IMR-90 (cell line): ENCODE measurements at regions not wholly inside any gene's neighbourhood (a gene's known extent, or its start where the extent isn't known, plus 50 kb on each side); places are given as distances from the start of the nearest gene placed in this dataset.

Experiments
- ATAC-seq: fragments of 200-7000 bp; cut with Tn5 transposase; 2 replicates; pipeline ENCODE4 v1.9.1; 2020; ENCODE audit warnings: low read depth, mild to moderate bottlenecking, moderate library complexity
- BruUV-seq: library from RNA; stranded (reverse); fragments of 400-500 nt; replicated peaks from 2 replicates; lab custom pipeline; 2021; lab: Mats Ljungman, UMichigan
- CTCF ChIA-PET: fragments of 300-600 bp; formaldehyde crosslinking; extraction: SDS; loops from one replicate; lab custom pipeline; 2021; ENCODE audit warnings: antibody characterized with exemption; lab: Yijun Ruan, JAX
- POLR2A ChIA-PET: fragments of 300-600 bp; sonication (Branson Sonifier 250); formaldehyde crosslinking; loops from one replicate; lab custom pipeline; 2022; ENCODE audit warnings: antibody characterized with exemption; ENCODE audit not compliant: unreplicated experiment; lab: Charles Lee
- DNase-seq: peaks from one replicate; pipeline ENCODE4 v3.0.0; 2013
- H2AFZ ChIP-seq: replicated peaks from 2 replicates; pipeline ENCODE3; 2013; ENCODE audit warnings: low read length, mild to moderate bottlenecking; ENCODE audit not compliant: poor library complexity
- H2AK5ac ChIP-seq: 2 replicates; pipeline ENCODE4 v1.6.1; 2013; ENCODE audit warnings: low read depth, low read length, inconsistent platforms
- H2AK9ac ChIP-seq: replicated peaks from 2 replicates; pipeline ENCODE3; 2013; ENCODE audit warnings: mild to moderate bottlenecking, low read depth, low read length, moderate library complexity; ENCODE audit not compliant: poor library complexity
- H2BK120ac ChIP-seq: 2 replicates; pipeline ENCODE4 v1.6.1; 2013; ENCODE audit warnings: low read depth, low read length, inconsistent platforms
- H2BK15ac ChIP-seq: 3 replicates; pipeline ENCODE4 v1.6.1; 2013; ENCODE audit warnings: low read depth, low read length, inconsistent platforms
- H2BK20ac ChIP-seq: 2 replicates; pipeline ENCODE4 v1.6.1; 2013; ENCODE audit warnings: low read depth, mild to moderate bottlenecking, inconsistent platforms, low read length, moderate library complexity
- H2BK5ac ChIP-seq: 2 replicates; pipeline ENCODE4 v1.6.1; 2013; ENCODE audit warnings: mild to moderate bottlenecking, low read depth, low read length, inconsistent platforms; ENCODE audit not compliant: poor library complexity, severe bottlenecking
- H3K14ac ChIP-seq: replicated peaks from 2 replicates; pipeline ENCODE4 v1.6.1; 2013; ENCODE audit warnings: low read depth, low read length, inconsistent platforms
- H3K18ac ChIP-seq: 2 replicates; pipeline ENCODE4 v1.6.1; 2013; ENCODE audit warnings: low read depth, low read length, control low read depth
- H3K23ac ChIP-seq: 2 replicates; pipeline ENCODE4 v1.6.1; 2013; ENCODE audit warnings: low read depth, low read length, inconsistent platforms
- H3K27ac ChIP-seq: 2 replicates; pipeline ENCODE4 v1.5.1; 2013; ENCODE audit warnings: mild to moderate bottlenecking, control low read depth, low read length; ENCODE audit not compliant: insufficient read depth
- H3K27me3 ChIP-seq: 2 replicates; pipeline ENCODE4 v1.6.1; 2013; ENCODE audit warnings: low read length; ENCODE audit not compliant: control insufficient read depth, insufficient read depth
- H3K36me3 ChIP-seq: 2 replicates; pipeline ENCODE4 v1.6.1; 2013; ENCODE audit warnings: low read length, mixed read lengths; ENCODE audit not compliant: control insufficient read depth, insufficient read depth
- H3K4ac ChIP-seq: 2 replicates; pipeline ENCODE4 v1.6.1; 2013; ENCODE audit warnings: low read depth, low read length, inconsistent platforms
- H3K4me1 ChIP-seq: 2 replicates; pipeline ENCODE4 v1.6.1; 2013; ENCODE audit warnings: low read length, mixed read lengths; ENCODE audit not compliant: control insufficient read depth, insufficient read depth
- H3K4me2 ChIP-seq: 2 replicates; pipeline ENCODE4 v1.6.1; 2013; ENCODE audit warnings: low read depth, mild to moderate bottlenecking, control low read depth, low read length, moderate library complexity
- H3K4me3 ChIP-seq: 2 replicates; pipeline ENCODE4 v1.5.1; 2013; ENCODE audit warnings: low read depth, mild to moderate bottlenecking, control low read depth, low read length, moderate library complexity; ENCODE audit not compliant: insufficient read depth
- H3K56ac ChIP-seq: 2 replicates; pipeline ENCODE4 v1.6.1; 2013; ENCODE audit warnings: low read length, inconsistent platforms; ENCODE audit not compliant: insufficient read depth; ENCODE audit errors: extremely low read depth
- H3K79me1 ChIP-seq, 2 experiments: 2 replicates each; pipeline ENCODE4 v1.6.1; 2013; ENCODE audit warnings: low read length in 2 of 2, inconsistent platforms in 1 of 2, low read depth in 1 of 2
- H3K9ac ChIP-seq: 2 replicates; pipeline ENCODE4 v1.6.1; 2013; ENCODE audit warnings: low read depth, low read length, control low read depth
- H3K9me1 ChIP-seq: 2 replicates; pipeline ENCODE4 v1.6.1; 2013; ENCODE audit warnings: low read length, inconsistent platforms; ENCODE audit not compliant: insufficient read depth
- H3K9me3 ChIP-seq: 2 replicates; pipeline ENCODE4 v1.6.1; 2013; ENCODE audit warnings: low read length; ENCODE audit not compliant: control insufficient read depth, insufficient read depth
- H4K20me1 ChIP-seq: 2 replicates; pipeline ENCODE4 v1.6.1; 2013; ENCODE audit warnings: low read length, inconsistent platforms; ENCODE audit not compliant: insufficient read depth
- H4K5ac ChIP-seq: 2 replicates; pipeline ENCODE4 v1.6.1; 2013; ENCODE audit warnings: mild to moderate bottlenecking, low read depth, low read length, control low read depth
- H4K8ac ChIP-seq, 2 experiments: 2 replicates each; pipeline ENCODE4 v1.6.1; 2013; ENCODE audit warnings: low read depth in 2 of 2, low read length in 2 of 2, control low read depth in 1 of 2, inconsistent platforms in 1 of 2
- H4K91ac ChIP-seq: 2 replicates; pipeline ENCODE4 v1.6.1; 2013; ENCODE audit warnings: low read depth, low read length, inconsistent platforms; ENCODE audit not compliant: insufficient read depth
- CEBPB ChIP-seq: IDR thresholded peaks from 2 replicates; pipeline ENCODE4 v1.6.1; 2012; ENCODE audit warnings: low read depth, low read length, improper control_type of control experiment
- CTCF ChIP-seq: conservative IDR thresholded peaks from 2 replicates; pipeline ENCODE4 v1.5.1; 2012; ENCODE audit warnings: mild to moderate bottlenecking, low read depth, low read length, improper control_type of control experiment
- MAFK ChIP-seq: IDR thresholded peaks from 2 replicates; pipeline ENCODE4 v1.6.1; 2012; ENCODE audit warnings: low read depth, low read length, improper control_type of control experiment
- POLR2A ChIP-seq: IDR thresholded peaks from 2 replicates; pipeline ENCODE4 v1.6.1; 2012; ENCODE audit warnings: mild to moderate bottlenecking, low read depth, low read length
- RCOR1 ChIP-seq: IDR thresholded peaks from 2 replicates; pipeline ENCODE4 v1.6.1; 2012; ENCODE audit warnings: mild to moderate bottlenecking, low read length, improper control_type of control experiment; ENCODE audit not compliant: insufficient replicate concordance
- RFX5 ChIP-seq: IDR thresholded peaks from 2 replicates; pipeline ENCODE4 v1.8.0; 2012; ENCODE audit warnings: low read depth, mild to moderate bottlenecking, low read length, moderate library complexity
- WGBS, 2 experiments: methylation state at CpG; one replicate each; pipeline versions ENCODE4 v1.1.5 to v1.1.7; 2013; ENCODE audit warnings: missing lambda C conversion rate in 2 of 2; ENCODE audit not compliant: insufficient read length in 1 of 2; ENCODE audit errors: extremely low coverage in 2 of 2; 5-methylcytosine and 5-hydroxymethylcytosine counted together
- dilution Hi-C: fragments of 300-500 bp; cut with HindIII; formaldehyde crosslinking; loops from one replicate; pipeline ENCODE4 v1.14.3; 2018; ENCODE audit warnings: low sequenced_read_pairs; ENCODE audit not compliant: unreplicated experiment
- in situ Hi-C: fragments of 300-500 bp; cut with MboI; formaldehyde crosslinking; loops from 3 replicates; pipeline ENCODE4 v1.14.3; 2019; ENCODE audit warnings: low sequenced_read_pairs, inconsistent platforms, mixed read lengths
- intact Hi-C: fragments of 100-400 bp; cut with micrococcal nuclease; formaldehyde crosslinking; loops from 2 replicates; pipeline ENCODE4 v1.10.0; 2022
- TF ChIP-seq, protein P1 (sequence below): fragments of 150-350 bp; IDR thresholded peaks from 2 replicates; pipeline ENCODE4 v1.6.1; 2017; ENCODE audit warnings: mild to moderate bottlenecking, antibody characterized with exemption, low read length, low read depth
- TF ChIP-seq, protein P2 (sequence below): fragments of 150-350 bp; IDR thresholded peaks from 2 replicates; pipeline ENCODE4 v1.6.1; 2016; ENCODE audit warnings: low read depth, mild to moderate bottlenecking, low read length, moderate library complexity, borderline replicate concordance

- ATAC-seq (no peak), DNase-seq (no peak)
- Histone ChIP-seq H4K8ac (no peak overlapping the region), H2BK15ac (no peak overlapping the region), H3K27me3 (no peaks in the 10 kb centered on the region), H3K4me2 (no peak overlapping the region), H4K5ac (no peak overlapping the region), H2AK9ac (no peak overlapping the region), H2AK5ac (no peak overlapping the region), H2BK120ac (no peak overlapping the region), H4K91ac (no peak overlapping the region), H2AFZ (no peak overlapping the region), H3K27ac (no peak overlapping the region), H3K9me1 (no peaks in the 10 kb centered on the region), H2BK20ac (no peak overlapping the region), H3K9ac (no peak overlapping the region), H4K20me1 (no peaks in the 10 kb centered on the region), H3K4me1 (no peaks in the 10 kb centered on the region), H3K18ac (no peak overlapping the region), H3K4ac (no peak overlapping the region), H3K14ac (no peak overlapping the region), H3K9me3 (no peaks in the 10 kb centered on the region), H3K23ac (no peak overlapping the region), H3K36me3 (no peaks in the 10 kb centered on the region), H2BK5ac (no peak overlapping the region), H3K56ac (no peak overlapping the region), H3K4me3 (no peak overlapping the region), H3K79me1 (no peaks in the 10 kb centered on the region)
- CTCF ChIA-PET = no interaction called here
- in situ Hi-C loops (no loop called here), dilution Hi-C loops (no loop called here), intact Hi-C loops (no loop called here)
- POLR2A ChIA-PET = no interaction called here
- BruUV-seq = no TSS peak
- TF ChIP-seq, protein P1, sequence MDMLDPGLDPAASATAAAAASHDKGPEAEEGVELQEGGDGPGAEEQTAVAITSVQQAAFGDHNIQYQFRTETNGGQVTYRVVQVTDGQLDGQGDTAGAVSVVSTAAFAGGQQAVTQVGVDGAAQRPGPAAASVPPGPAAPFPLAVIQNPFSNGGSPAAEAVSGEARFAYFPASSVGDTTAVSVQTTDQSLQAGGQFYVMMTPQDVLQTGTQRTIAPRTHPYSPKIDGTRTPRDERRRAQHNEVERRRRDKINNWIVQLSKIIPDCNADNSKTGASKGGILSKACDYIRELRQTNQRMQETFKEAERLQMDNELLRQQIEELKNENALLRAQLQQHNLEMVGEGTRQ = no peak
- no peak for TF ChIP-seq POLR2A
- TF ChIP-seq, protein P2, sequence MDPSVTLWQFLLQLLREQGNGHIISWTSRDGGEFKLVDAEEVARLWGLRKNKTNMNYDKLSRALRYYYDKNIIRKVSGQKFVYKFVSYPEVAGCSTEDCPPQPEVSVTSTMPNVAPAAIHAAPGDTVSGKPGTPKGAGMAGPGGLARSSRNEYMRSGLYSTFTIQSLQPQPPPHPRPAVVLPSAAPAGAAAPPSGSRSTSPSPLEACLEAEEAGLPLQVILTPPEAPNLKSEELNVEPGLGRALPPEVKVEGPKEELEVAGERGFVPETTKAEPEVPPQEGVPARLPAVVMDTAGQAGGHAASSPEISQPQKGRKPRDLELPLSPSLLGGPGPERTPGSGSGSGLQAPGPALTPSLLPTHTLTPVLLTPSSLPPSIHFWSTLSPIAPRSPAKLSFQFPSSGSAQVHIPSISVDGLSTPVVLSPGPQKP = no peak
- no peak for TF ChIP-seq MAFK
- TF ChIP-seq CTCF = no peak
- no peak for TF ChIP-seq CEBPB
- no peak for TF ChIP-seq RCOR1
- no peak for TF ChIP-seq RFX5
- WGBS, 2 experiments = 38% methylated on average over 2 of the region's 3 CpGs; no CpG with 5 or more reads in 1 of the 2 experiments
Observed at GRCh38 chr2:176743671-176744070, 468.9 kb upstream of the HNRNPA3 start.
